ENCODE measurements at regions not wholly inside any gene's neighbourhood (a gene's known extent, or its start where the extent isn't known, plus 50 kb on each side); places are given as distances from the start of the nearest gene placed in this dataset.
"Not testable (repeated sequence)": the region's sequence is repeated elsewhere in the genome, so short reads cannot be mapped to it uniquely, and the experiment has no call there.

DNA sequence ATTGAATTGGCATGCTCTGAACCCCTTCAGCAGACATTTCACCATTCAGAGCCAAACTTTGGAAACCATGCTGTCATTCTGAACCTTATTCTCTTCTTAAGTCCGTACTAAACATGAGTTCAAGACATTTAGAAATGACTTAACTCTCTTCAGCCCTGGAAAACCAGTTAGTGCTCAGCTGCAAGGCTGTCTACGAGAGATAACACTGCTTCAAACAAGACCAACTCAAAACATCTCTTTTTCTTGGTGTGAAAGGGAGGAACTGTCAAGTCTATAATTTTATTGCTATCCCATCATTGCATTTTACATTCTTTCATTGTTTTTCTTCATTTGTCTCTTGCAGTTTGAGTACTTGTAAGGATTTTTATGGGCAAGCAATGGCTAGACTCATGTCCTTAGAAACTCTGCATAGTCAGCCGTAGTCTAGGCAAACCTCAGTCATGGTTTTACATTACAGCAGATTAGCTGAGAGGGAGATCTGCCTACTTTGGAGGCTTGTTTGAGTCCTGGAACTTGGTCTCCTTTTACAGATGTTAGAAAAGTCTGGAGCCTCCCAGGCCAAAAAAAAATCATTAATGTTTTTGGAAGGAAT lies 120.6 kb upstream of the JADE1 start:
- no peak for DNase-seq

DNA sequence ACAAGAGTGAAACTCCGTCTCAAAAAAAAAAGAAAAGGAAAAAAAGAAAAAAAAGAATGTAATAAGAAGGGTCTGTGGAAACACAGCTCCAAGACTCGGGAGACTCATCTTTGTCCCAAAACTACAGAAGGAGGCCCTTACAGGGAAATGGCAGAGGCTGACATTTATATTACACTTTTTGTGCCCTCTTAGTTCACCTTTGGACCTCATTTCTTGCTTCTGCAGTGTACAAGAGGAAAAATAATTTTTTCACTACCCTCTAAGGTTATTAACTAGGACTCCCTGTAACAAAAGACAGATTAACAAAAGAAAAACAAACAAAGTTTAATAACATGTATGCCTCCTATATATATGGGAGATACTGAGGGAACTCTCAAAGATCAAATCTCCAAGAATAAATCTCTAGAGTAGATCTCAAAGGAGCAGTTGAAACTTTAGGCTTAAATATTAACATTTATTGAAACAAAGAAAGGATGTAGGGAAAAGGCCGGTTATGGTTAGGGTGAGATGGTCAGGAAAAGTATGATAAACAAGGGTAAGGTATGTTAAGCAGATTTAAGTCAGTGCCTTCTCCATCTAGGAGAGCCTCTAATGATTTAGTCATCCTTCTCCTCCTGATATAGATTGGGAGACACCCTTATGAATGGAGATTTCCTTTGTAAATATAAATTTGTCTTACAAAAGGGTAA lies 121.3 kb upstream of the JADE1 start:
- DNase-seq, result no peak

DNA sequence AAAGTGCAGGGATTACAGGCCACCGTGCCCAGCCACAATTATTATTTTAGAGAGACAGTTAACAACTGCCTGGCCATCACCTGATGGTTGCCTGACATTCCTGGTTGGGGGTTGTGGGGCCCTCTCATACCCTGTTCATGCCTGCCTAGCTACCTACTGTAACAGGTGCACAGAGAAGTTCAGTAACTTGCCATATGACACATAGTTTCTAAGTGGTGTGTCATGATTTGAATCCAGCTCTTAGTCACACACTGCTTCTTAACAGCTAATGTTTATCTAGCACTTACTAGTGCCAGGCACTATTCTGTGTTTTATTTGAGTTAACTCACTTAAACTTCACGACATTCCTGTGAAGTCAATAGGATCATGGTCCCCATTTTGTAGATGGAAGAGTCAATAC lies 122.7 kb upstream of the JADE1 start:
- DNase-seq, result no peak

DNA sequence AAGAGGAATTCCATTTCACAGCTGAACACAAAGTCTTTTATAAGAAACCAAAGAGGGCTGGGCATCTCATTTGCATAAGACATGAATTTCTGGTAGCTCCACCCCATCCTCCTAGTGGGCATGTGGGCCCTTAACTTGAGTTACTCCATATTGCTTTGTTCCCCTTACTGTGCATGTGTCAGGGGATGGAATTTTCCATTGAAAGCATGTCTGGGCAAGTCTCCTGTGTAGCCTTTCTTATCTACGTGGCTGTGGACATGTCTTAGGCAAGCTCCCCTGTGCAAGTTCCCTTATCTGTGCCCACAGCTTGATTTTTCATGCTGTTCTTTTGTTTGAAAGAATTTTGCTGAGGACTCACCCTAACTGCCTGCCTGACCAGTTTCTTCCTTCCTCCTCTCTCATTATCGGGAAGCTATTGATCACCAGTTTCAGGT lies 123.5 kb upstream of the JADE1 start:
- DNase-seq, result no peak

DNA sequence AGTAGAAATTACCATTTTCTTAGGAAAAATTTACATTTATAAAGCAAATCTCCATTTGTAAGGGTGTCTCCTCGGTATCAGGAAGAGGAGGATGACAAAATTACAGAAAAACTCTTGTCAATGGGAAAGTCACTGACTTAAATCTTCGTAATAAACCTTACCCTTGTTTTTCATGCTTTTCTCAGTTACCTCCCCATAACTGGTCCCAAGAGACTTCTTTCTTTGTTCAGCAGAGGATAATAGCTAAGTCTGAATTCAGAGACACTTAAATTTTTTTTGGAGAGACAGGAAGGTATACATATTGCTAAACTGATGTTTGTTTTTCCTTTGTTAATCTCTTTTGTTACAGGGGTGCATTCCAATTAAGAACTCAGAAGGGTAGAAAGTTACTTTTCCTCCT lies 125.5 kb upstream of the JADE1 start:
- no peak for DNase-seq

DNA sequence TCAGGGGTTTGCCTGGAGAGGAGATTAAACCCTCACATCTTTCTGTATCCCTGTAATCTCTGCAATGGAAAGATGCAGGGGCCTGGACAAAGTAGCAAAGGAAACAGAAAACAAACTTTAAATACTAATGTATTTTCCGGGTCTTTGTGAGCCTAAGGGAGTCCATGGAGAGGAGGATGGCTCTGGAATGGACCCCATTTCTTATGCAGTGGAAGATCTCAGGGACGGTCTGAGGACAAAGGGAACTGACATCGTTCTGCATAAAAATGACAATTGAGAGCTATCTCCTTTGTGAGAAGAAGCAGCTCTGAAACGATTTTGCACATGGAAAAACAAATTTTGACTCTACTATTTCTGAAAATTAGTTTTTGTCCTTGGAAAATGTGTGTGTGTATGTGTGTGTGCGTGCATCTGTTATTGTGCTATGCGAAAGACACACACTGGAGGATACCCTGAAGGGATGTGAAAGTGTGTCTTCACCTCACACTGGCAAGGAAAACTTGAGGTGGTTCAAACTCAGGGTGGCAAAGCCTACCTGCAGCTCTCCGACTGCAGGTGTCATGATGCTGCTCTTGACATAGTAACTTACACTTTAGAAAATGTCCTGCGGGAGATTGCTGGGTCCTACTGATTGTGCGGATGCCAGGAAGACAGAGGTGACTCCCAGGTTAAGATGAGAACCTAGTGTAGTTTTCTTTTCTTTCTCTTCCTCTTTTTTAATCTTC lies 126.4 kb upstream of the JADE1 start:
- no peak for DNase-seq

DNA sequence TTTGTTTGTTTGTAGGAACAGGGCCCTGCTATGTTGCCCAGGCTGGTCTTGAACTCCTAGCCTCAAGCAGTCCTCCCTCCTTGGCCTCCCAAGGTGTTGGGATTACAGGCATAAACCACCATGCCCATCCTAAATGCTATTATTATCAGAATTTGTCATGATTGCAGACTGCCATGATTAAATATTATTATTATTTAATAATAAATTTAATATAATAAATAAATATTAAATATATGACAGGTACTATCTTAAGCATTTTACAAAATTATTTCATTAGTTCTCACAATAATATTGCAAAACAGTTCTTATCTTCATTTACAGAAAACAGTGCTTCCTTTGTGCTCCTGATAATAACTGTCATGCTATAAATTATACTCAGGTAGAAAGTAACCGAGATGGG lies 133.4 kb upstream of the JADE1 start:
- DNase-seq, result no peak

DNA sequence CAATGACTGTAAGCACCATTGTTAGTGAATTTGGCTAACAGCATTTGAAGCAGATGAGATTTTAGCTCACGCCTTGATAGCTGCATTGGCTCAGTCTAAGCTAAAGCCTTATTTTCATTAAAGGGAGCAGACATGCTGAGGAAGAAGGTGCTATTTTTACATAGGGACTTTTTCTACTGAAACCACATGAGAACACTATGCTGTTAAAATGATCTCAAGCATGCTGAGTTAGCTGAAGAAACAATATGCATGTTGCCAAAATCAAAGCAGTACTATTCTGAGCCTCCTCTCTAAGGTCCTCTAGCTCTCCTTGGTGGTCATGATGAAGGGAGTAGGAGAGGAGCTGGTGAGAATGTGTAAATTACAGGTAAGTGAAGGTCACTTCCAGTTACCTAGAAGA lies 134.4 kb upstream of the JADE1 start:
- DNase-seq, result no peak

DNA sequence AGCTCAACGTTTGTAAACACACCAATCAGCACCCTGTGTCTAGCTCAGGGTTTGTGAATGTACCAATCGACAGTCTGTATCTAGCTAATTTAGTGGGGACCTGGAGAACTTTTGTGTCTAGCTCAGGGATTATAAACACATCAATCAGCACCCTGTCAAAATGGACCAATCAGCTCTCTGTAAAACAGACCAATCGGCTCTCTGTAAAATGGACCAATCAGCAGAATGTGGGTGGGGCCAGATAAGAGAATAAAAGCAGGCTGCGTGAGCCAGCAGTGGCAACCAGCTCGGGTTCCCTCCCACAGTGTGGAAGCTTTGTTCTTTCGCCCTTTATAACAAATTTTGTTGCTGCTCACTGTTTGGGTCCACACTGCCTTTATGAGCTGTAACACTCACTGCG lies 136.3 kb upstream of the JADE1 start:
- DNase-seq, result not testable (repeated sequence)

DNA sequence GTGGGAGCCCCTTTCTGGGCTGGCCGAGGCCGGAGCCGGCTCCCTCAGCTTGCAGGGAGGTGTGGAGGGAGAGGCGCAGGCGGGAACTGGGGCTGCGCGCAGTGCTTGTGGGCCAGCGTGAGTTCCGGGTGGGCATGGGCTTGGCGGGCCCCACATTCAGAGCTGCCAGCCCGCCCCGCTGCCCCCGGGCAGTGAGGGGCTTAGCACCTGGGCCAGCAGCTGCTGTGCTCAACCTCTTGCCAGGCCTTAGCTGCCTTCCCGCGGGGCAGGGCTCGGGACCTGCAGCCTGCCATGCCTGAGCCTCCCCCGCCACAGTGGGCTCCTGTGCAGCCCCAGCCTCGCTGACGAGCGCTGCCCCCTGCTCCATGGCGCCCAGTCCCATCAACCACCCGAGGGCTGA lies 136.9 kb upstream of the JADE1 start:
- not testable (repeated sequence) for DNase-seq

DNA sequence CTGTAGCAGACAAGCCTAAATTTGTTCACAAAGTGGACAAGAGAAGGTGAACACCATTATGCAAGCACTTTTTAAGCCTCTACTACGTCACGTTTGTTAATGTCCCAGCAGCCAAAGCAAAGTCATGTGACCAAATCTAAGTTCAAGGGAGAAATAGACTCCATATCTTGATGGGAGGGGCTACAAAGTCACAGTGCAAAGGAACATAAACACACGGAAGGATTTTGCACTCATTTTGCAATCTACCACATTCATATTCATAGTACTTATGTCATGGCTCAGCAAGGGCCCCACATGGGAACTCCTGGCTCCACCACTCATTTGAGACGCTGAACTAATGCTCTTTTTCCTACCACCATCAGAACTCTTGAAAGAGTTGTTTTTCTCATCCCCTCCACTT lies 139.0 kb upstream of the JADE1 start:
- no peak for DNase-seq

DNA sequence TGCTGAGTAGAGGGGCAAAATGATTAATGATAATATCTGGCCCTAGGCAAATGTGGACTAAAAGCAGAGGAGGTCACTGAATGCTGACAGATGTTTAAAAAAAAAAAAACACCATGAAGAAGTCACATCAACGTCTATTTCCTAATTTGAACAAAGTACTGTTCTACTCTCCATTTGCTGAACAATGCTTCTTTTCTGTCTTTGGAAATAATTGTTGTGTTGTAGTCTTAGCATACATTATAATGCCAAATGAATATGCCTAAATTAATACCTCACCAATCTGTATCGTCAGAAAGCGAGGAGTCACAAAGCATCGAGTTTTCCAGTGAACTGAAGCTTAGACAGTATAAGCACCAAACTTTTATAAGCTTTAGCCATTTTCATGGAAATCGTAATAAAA lies 140.9 kb upstream of the JADE1 start:
- no peak for DNase-seq

DNA sequence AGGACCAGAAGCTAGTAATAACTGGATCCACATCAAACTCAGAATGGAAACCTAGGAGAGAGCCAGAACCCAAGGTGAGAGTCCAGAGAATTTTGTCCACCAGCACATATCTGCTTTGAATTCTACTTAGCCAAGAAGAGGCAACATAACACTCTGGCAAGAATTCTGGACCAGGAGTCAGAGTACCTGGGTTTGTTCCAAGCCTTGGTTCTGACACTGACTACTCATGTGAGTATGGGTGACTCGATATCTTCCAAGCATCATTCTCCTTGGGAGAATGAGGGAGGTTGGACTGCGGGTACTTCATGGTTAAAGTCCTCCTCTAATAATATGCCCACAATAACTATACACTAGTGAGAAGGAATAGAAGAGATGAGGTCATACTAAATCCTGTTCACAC lies 144.0 kb upstream of the JADE1 start:
- no peak for DNase-seq

DNA sequence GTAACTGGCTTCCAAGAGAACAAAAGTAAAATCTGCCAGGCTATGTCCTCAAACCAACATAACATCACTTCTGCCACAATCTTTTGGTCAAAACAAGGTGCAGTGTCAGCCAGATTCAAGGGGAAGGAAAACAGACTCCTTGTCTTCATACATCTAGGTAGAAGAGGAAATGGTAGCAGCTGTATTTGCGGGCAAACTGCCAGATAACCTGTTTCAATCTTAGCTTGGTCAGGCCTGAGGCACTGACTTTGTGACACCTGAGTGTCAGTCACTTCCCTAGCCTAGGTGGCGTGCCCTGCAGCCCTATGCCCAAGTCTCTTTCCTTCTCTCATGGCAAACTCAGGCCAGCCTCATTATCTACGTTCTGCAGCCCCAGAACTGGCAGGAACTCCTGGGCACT lies 146.2 kb upstream of the JADE1 start:
- no peak for DNase-seq

DNA sequence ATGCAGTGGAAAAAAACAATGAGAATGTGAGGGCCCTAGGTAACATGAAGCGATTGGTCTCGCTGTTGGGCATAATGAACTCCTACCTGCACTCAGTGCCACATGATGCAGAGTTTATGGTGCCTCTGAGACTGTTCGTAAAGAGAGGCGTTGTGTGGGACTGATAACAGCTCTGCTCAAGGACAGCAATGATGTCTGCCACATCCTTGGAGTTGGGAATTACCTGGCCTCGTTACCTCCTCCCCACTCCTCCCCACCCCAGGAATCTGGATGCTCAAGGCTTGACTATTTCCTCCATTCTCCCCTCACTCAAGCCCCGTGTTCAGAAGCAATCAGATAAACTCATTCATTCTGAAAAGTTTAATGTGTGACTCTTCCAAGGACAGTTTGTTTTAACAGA lies 148.0 kb upstream of the JADE1 start:
- no peak for DNase-seq

DNA sequence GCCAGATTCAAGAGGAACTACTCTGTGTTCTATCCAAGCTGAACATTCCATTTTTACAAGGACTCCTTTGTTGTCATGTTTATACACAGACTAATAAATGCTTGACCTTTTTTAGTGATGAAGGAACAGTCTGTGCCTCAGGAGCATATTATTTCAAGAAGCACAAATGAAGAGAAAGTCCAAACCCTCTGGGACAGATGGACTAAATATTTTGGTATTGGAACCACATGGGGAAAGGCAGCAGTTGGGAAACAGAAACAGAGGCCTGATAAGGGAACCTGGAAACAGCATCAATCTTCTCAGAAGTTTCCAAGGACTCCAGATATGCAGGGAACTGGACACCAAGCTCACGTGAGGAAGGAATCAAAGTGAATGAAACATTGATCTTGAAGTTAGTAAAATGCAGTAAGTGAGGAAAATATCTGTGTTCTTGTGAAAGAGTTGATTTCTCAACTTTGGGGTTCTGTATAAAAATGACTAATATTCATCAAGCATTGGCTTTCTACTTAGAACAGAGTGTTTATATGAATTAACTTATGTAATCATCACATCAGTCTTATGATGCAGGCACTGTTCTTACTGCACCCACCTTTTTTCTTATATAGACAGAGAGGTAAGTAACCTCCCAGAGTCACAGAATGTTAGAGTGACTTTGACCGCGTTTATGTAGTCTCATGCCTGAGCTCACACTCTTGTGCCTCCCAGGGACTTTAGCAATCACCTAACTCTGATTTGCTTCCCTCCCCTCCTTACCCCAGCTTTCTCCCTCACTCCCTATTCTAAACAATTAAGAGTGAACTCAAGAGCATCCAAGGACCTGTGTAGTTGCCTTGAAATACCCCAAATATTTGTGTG lies 148.9 kb upstream of the JADE1 start:
- DNase-seq, result no peak

DNA sequence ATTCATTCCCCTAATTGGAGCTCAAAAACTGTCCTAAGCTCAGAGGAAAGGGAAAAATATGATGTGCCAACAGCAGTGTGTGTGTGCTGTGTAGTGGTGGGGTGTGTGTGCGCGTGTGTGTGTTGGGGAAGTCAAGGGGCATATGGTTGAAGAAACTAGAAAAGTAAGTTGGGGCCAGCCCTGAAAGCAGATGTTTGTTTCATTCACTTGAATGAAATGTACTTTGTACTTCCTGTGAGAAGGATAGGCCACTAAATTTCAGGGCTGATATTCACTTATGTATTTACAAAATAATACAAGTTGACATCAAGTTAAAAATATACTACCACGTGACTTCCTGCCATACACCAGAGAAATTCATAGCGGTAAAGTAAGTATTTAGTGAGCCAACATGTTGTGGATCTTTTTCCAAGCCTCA lies 151.3 kb upstream of the JADE1 start:
- DNase-seq, result no peak

DNA sequence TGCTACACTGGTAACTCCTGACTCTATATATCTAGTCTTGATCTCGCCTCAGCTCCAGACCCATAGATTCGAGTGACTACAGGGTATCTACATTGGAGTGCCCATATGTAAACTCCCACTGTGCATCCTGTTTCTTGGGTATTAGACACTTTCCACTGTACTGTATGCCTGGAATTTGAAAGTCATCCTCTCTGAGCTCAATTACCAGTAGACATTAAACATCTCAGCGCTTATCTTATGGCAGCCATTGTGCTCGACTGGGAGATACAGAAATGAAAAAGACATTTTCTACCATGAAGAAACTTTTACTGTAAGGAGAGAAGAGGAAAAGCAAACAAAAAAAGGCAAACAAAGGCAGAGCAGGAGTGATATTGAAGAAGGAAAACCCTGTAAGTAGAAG lies 151.9 kb upstream of the JADE1 start:
- no peak for DNase-seq

DNA sequence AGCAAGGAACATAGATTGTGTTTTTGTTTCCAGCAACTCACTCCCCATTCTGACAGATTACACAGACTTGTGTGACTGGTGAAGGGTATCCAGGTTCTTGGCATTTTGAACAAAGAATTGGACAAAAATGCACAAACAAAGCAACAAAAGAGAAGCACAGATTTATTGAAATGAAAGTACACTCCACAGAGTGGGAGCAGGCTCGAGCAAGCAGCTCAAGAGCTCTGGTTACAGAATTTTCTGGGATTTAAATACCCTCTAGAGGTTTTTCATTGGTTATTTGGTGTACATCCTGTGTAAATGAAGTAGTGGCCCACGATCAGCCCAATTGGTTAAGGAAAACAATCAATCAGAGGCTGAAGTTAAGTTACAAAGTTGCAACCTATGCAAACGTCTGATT lies 155.0 kb upstream of the JADE1 start:
- DNase-seq, result no peak

DNA sequence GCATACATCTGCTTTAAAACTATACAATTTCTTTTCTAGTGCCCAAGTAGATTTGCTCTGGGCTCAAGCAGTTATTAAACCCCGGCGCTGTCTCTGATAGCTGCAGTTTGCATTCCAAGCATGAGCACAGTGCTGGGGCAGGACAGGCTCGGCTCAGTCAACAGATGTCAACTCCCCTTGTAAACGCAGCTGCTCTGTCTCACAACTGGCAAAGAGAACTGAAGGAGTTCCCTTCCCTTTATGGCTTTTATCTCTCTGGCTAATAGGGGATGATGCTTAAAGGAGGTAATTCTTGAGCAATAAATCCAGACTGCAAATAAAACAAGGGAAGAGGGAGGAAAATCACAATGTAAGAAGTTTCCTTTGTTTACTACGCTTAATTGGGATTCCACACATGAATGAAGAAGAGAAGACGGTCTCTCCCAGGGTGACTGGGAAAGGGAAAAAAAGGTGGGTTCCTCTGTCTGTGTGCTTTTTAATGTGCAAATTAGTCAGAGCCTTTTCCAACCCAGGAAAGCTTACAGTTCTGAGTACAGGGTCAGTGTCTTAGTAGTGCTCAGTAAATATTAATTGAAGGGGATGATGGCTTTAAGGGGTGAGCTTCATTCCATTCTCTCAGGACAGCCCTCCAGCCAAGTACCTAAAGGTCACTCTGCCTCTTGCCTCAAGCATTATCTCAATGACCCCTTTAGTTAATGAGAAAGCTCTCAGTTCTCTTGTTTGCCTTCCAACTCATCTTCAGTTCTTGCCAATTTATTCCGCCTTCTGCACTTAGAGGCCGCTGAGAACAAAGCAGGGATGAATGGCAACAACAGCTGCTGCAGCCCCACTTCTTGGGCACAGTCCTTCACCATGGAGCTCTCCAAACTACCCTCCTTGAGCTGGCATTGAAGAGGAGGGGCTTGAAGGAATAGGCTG lies 155.7 kb upstream of the JADE1 start:
- DNase-seq, result peak in 1 of 2 donors; percentile 46

DNA sequence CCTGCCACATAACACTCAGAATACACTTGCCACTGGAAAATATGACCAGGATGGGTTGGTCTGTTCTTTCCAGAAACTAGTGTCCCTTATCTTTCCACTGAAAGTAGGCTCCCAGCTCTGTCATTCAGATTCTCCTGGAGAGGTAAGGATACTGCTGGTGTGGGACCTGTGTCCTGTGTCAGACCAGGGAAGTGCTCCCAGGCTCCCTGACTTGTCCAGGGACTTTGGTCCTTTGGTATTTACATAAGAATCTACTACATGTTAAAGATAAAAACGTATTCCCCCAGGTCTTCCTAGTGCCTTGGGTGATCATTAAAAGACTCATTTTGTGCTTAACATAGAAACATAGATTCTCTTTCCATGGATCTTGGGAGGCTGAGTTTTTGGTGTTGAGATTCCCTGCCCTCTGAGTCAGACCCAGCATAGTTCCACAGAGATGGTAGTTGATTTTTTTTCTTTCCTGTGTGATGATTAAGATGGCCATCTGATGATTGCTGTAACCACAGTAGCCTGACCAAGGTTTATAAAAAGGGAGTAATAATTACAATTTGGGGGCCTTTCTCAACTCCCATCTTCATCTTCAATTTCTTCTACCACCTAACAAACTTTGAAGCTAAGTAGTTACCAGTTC lies 159.8 kb upstream of the JADE1 start:
- DNase-seq, result no peak
